NCI-H146 treated with DMSO at 0.1 percent for 48 hours (cell line): ENCODE measurements at regions not wholly inside any gene's neighbourhood (a gene's known extent, or its start where the extent isn't known, plus 50 kb on each side); places are given as distances from the start of the nearest gene placed in this dataset.
"Not testable (repeated sequence)": the region's sequence is repeated elsewhere in the genome, so short reads cannot be mapped to it uniquely, and the experiment has no call there.

Experiments used
- DNase-seq: peaks from one replicate; lab custom pipeline; 2025; ENCODE audit not compliant: unreplicated experiment; lab: John Stamatoyannopoulos, UW

DNA sequence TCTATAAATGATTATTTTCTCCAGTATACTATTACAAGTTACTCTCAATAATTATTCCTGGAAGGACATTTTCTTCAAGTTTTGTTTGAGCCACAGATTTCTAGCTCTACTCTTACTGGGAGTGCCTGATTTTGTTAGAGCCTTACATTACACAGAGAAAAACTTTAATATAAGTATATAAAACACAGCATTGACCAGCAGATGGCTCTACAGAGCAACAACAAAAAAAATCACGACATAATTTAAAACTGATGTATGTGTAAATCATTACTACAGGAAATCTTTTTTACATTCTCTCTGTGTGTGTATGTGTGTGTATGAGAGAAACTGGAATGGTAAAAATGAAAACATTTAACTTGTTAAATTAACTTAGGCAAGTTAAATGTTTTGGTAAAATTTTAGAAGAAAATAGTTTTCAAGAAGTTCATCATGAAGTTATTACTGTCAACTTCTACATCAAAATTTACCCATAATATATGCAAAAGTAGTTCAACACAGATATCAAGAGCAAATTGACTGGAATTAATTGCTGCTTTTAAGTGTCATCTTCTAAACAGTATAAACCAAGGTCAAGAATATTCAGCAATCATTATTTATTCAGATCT lies 103.3 kb downstream of the MDH1 start:
- DNase-seq: peak; percentile 4

DNA sequence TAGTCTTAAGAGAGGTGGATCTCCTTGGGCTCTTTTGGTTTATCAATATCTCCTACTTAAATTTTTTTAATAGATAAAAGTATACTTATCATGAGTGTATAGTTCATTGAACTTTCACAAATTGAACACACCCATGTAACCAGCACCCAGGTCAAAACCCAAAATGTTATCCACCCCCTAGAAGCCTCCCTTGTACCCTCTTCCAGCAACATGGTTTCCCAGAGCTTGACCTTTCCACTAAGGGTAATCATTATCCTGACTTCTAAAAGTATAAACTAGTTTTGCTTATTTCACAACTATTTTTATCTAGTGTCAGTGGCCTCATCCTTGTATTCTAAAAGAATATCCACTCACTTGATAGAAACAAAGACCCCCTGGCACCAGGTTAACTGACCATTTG lies 106.8 kb downstream of the MDH1 start:
- no peak for DNase-seq

DNA sequence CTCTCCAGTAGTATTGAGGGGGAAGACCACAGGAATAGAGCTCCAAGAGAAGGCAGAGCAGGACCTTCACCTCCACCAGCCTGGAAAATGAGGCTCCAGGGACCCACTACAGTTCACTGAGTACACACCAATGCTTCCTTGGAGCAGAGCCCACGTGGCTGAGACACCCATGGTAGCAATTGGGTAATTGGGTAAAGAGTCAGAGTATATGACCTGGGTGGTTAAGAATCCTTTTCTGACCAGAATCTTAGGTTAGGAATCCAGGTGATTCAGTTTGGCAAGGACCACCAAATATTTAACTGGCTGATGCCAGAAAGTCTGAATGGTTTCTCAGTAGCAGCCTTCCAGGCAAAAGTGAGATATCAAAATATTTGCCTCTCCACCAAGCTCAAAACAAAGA lies 107.7 kb downstream of the MDH1 start:
- no peak for DNase-seq

DNA sequence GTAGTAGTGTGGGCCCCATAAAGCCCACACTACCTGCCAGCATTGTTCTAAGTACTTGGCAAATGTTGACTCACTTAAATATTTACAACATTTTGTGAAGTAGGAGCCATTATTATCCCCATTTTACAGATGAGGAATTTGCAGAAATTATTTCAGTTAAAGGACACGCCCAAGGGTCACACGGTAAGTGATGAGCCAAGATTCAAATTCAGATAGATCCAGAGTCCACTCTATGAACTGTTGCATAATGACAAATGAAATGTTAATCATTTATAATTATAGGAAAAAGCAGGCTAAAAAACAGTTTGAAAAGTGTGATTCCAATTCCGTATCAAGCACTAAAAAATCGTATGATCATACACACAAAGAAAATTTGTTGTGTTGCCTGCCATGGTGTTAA lies 108.4 kb downstream of the MDH1 start:
- no peak for DNase-seq

DNA sequence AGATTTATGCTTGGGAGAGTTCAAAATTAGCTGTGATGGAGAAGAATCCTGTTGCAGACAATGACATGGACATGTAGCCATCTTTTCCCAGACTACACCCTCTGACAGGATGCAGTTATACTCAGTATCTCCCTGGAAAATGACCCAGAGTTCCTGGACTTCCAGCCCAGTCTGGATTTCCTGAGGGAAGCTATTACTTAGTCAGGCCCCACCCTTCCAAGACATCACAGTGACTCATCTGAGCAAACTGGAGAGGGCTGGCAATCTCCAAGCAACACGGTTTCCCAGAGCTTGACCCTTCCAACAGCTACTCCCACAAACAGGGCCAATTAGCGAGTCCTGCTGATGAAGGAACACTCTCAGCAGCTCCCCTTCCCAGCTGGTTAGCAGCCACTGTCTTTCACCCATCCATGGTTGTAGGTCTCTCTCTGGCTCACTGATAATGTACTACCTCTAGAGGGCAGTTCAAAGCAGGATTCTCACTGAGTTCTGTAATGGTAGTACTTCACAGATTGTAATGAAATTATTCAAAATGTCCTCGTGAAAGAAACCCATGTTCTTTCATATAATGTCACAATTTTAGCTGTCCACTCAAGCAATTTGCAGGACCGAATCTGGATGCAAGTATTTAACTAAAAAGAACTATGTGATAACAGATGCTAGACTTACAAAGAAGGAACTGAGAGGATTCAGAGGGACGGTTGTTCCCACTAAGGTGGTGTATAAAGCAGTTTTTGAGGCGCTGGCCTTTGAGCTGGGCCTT lies 110.2 kb downstream of the MDH1 start:
- DNase-seq: peak; percentile 18

DNA sequence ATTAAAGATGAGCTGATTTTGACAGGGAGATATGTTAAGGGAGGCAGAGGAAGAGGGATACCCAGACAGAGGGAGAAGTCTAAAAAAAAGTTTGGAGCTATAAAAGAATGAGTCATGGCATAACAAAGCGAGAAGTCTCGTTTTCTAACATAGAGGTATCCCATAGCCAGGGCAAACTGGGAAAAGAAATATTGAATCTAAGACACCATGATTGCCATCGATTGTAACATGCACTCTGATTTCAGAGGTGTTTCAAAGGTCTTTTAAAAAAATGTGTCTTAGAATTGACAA lies 110.7 kb downstream of the MDH1 start:
- no peak for DNase-seq

DNA sequence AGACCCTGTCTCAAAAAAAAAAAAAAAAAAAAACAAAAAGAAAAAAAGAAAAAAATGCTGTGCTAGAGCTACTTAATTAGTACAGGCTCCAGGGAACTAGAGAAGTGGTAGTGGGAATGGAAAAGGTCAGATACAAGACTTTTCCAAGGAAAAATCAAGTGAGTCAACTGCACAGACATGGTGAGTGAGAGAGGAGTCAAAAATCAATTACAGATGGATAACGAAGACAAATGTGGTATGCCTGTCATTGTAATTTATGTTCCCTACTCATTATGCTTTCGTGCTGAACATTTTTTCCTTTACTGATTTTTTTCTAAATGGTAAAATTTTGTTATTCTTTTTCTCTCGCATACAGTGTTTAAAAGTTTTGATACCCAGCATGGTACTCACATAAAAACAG lies 111.5 kb downstream of the MDH1 start:
- no peak for DNase-seq

DNA sequence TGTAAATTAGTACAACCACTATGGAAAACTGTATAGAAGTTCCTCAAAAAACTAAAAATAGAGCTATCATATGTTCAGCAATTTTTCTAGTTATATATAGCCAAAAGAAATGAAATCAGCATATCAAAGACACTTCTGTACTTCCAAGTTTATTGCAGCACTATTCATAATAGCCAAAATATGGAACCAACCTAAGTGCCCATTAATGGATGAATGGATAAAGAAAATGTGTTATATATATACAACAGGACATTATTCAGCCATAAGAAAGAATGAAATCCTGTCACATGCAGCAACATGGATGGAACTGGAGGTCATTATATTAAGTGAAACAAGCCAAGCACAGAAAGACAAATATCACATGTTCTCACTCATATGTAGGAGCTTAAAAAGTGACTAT lies 112.6 kb downstream of the MDH1 start:
- DNase-seq: no peak

DNA sequence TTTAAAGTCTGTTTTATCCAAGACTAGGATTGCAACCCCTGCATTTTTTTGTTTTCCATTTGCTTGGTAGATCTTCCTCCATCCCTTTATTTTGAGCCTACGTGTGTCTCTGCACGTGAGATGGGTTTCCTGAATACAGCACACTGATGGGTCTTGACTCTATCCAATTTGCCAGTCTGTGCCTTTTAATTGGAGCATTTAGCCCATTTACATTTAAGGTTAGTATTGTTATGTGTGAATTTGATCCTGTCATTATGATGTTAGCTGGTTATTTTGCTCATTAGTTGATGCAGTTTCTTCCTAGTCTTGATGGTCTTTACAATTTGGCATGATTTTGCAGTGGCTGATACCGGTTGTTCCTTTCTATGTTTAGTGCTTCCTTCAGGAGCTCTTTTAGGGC lies 117.3 kb downstream of the MDH1 start:
- DNase-seq: not testable (repeated sequence)

DNA sequence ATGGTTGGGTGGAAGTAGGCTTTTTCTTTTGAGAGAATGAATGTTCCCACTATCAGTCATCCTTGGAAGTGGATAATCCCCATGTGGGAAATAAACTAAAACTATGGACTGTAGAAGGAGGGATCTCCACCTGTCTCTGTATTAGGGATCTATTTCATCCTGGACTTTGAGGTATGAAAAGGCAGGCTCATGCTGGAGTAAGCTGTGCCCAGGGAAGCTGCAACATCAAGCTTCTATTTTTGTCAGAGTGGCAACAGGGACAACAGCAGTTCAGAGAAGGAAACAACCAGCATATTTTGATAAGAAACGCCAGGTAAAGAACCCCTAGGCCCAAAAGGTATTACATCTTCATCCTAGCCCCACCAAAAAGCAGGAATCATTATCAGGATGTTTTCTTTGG lies 122.0 kb downstream of the MDH1 start:
- DNase-seq: no peak

DNA sequence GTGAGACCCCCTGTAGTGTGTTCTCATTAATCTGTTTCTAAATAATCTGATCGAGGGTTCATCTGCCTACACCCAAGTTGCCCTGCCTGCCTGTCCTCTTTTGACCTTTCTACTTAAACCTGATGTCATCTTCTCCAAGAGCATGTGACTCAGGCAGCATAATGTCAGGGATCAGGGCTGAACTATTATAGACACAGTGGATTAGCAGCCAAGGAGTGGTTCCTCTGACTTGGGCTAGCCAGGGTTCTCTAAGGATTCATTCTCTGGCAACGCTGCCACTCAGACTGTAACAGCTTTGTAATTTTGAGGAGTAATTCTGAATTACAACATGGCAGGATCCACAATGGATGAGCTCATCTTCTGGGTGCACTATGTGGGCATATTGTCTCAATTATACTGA lies 124.0 kb downstream of the MDH1 start:
- no peak for DNase-seq

DNA sequence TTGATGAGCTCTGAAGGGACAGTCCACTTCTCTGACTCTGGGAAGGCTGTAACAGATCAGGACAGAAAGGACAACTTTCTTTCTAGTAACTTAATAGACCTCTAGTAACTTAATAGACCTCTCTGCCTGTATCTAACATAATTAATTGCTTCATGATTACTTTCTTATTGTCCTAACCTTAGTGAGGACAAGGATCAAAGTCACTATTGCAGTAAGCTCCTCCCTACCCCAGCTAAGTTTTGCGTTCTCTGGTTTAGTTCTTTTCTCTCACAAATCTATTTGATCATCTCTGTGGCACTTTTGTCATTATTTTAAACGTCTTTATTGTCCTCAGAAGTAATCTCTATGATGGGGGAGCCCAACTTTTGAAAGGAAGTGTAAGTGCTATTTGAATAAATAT lies 125.5 kb upstream of the UGP2 start:
- no peak for DNase-seq

DNA sequence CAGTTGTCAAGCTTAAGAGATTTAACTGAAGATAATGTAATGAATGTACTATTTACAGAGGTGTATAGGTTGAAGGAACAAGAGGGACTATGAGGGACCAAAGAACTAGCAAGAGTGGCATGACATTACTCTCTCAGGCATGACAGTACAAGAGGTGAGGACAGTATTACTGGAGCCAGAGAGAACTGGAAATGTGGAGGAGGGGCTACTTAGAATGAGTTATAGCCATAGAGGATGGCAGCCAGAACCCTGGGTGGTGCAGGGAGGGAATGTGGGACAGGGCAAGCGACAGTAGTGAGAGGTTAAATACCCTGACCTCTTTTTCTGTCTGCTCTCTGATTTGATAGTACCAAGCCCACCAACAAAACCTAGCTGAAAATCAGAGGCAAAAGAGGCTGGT lies 122.6 kb upstream of the UGP2 start:
- no peak for DNase-seq

DNA sequence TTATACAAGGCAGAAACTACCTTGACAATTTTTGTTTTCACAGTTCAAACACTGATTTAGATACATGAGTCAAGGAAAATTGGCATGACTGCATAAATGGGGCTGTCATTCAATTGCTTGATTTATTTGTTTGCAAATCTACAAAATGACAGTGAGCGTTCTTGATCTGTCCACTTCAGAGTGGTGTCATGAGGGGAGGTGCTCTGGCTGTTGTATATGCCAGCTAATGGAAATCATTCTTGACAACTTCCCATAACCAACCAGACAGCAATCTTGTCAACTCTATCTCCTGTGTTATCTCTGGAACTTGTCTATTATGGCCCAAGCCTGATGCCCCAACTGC lies 120.6 kb upstream of the UGP2 start:
- DNase-seq: no peak

DNA sequence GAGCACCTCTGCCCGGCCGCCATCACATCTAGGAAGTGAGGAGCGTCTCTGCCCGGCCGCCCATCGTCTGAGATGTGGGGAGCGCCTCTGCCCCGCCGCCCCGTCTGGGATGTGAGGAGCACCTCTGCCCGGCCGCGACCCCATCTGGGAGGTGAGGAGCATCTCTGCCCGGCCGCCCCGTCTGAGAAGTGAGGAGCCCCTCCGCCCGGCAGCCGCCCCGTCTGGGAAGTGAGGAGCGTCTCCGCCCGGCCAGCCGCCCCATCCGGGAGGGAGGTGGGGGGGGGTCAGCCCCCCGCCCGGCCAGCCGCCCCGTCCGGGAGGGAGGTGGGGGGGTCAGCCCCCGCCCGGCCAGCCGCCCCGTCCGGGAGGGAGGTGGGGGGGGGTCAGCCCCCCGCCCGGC lies 119.4 kb upstream of the UGP2 start:
- not testable (repeated sequence) for DNase-seq

DNA sequence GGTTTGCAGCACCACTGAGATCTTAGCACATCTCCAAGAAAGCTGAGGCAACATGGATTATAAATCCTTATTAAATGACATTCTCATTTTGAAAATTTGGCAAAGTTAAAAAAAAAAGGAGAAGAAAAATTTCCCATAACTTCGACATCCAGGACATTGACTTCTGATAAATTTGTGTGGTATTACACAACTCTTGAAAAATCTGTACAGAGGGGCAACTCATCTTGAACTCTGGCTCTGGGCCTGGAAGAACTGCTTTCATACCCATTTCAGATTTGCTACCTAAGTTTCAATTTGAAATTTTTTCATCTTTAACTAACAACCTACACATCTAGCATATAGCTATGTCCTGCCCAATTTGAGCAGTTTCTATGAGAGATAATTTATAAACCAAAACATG lies 118.0 kb upstream of the UGP2 start:
- no peak for DNase-seq

DNA sequence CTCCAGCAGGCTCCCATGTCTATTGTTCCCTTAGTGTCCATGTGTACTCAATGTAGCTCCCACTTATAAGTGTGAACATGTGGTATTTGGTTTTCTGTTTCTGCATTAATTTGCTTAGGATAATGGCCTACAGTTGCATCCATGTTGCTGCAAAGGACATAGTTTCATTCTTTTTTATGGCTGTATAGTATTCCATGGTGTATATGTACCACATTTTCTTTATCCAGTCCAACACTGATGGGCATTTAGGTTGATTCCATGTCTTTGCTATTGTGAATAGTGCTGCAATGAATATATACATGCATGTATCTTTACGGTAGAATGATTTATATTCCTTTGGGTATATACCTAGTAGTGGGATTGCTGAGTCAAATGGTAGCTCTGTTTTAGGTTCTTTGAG lies 116.5 kb upstream of the UGP2 start:
- not testable (repeated sequence) for DNase-seq

DNA sequence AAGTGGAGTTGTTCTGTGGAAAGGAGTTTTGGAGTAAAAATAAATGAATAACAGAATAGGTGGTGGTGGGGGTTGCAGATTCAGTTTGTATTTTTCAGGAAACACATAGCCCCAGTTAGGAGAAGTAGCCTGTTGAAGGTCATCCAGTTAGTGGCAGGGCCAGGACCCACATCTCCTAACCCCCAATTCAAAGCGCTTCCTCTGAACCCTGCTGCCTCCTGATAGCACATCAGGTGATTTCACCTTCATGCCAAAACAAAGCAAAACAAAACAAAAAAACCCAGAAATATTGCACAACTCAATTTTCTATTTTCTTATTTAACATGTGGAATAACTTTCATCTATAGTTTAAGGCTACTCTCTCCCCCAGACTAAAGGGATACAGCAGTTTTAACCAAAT lies 112.3 kb upstream of the UGP2 start:
- no peak for DNase-seq

DNA sequence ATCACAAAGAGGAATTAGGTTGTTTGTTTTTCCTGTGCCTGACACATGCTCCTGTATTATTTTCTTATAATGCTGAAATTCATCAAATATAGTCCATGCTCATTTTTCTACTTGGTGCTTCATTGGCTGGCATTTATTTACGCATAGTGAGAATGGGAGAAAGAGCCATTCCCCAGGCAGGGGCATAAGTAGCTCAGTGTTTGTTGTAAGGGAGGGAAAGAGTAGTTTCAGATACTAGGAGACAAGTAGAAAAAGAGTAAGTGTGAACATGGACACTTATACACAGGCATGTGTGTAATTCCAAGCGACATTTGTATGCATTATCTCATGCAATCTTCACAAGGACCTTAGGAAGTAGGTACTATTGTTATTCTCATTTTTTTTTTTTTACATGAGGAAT lies 111.9 kb upstream of the UGP2 start:
- DNase-seq: no peak

DNA sequence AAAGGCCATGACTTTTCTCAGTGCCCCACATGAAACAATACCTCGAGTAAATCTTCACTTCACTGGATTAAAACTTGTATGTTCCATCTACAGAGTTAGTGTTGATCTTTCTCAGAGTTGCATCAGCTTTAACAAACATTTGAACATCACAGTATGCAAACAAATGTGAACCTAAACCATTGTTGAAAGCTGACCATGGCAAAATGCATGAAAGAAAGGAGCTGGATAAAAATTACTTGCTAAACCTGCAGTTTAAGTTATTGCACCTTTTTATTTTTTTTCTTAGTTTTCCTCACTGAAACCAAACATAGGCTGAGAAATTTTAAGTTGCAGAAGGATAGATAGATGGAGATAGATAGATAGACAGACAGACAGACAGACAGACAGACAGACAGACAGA lies 107.2 kb upstream of the UGP2 start:
- DNase-seq: no peak

DNA sequence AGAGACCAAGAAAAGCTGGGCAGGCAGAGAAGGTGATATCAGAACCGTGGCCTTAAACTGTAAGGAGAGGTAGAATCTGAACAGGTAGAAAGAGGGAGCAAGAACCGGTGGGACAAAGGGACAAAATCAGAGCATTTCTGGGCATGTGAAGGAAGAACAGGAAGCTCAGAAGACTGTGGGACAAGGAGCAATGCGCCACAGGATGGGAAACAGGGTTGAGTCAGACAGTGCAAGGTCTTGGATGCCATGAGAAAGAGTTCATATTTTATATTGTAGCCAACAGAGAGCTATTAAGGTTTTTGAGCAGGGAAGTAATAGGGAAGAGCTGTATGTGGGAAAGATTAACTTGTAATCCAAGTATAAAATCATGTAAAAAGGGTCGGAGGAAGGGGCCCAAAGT lies 106.4 kb upstream of the UGP2 start:
- no peak for DNase-seq

DNA sequence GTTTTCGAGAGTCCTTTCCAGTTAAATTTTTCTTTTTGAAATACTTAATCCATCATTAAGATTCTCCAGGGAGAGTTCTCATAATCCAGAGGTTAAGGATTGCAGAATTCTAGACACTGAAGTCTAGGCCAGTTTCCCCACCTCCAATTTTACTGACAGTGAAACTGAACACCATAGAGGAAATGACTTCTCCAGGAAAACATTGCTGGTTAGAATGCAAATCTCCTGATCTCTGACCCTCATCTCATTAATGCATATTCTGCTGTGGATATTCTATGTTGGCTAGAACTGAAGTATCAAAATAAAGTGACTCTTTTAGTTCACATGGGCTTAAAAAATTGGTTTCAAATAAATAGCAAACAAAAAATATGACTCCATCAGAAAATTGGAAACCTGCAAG lies 105.8 kb upstream of the UGP2 start:
- DNase-seq: no peak

DNA sequence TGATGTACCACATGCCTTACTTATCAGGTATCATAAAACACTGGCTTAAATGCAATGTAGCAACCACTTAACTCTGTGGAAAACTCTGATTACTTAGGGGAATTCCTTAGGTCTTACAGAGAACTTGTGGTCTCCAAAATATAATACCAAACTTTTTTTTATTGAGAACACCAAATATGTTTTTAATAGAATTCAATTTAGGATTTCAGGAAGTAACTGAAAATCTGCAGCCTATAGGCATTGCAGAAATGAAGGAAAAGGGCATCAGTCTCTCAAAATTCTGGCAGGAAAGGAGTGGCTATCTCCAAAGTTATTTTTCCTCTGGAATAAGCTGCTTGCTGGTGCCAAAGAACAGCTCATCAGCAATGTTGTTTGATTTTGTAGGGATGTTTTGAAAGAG lies 105.3 kb upstream of the UGP2 start:
- no peak for DNase-seq
